T-helper 17 cell (primary cell): ENCODE measurements at regions not wholly inside any gene's neighbourhood (a gene's known extent, or its start where the extent isn't known, plus 50 kb on each side); places are given as distances from the start of the nearest gene placed in this dataset.

Experiments used
- ATAC-seq: fragments of 150-1000 bp; cut with Tn5 transposase; 2 replicates; pipeline ENCODE4 v1.10.0; 2021; ENCODE audit warnings: mild to moderate bottlenecking, moderate library complexity
- DNase-seq, 3 donors: peaks; one replicate each; pipeline versions ENCODE4 v3.0.0 to v3.0.0-alpha.2; 2020 to 2021
- H3K9me3 ChIP-seq: one replicate; pipeline ENCODE4 v1.7.0; 2013; ENCODE audit warnings: low read length, mild to moderate bottlenecking; ENCODE audit not compliant: control insufficient read depth, poor library complexity, severe bottlenecking
- H3K27ac Mint-ChIP-seq: one replicate; pipeline ENCODE4 v1.8.0; 2022; ENCODE audit warnings: mild to moderate bottlenecking, moderate library complexity, mixed read lengths
- H3K27me3 Mint-ChIP-seq: one replicate; pipeline ENCODE4 v1.8.0; 2022; ENCODE audit warnings: mixed read lengths
- H3K36me3 Mint-ChIP-seq: one replicate; pipeline ENCODE4 v1.8.0; 2022; ENCODE audit warnings: low read depth, mixed read lengths
- H3K4me1 Mint-ChIP-seq: one replicate; pipeline ENCODE4 v1.8.0; 2022; ENCODE audit warnings: mild to moderate bottlenecking, mixed read lengths
- H3K4me3 Mint-ChIP-seq: one replicate; pipeline ENCODE4 v1.8.0; 2022; ENCODE audit warnings: mild to moderate bottlenecking, moderate library complexity, mixed read lengths

DNA sequence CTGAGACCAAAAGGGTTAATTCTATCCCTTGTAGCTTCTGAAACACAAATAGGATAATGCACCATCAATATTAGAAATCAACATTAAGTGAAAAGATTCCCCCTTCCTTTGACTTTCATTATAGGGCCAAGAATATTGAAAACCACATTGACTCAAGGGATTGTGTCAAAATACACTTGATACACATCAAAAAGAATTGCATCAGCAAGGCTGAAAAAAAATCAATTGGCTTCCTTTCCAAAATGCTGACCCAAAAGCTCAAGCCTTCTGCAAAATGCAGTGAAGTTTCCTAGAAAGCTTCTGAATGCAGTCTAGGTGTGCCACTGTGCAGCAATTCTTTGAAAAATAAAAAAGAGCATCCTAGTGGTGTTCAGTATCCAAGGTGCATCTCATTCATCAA is 674.4 kb downstream of the TOX3 start:
- H3K27ac Mint-ChIP-seq, result no peak overlapping the region
- H3K36me3 Mint-ChIP-seq, result no peaks in the 10 kb centered on the region
- no peaks in the 10 kb centered on the region for H3K9me3 ChIP-seq
- DNase-seq (no peak), ATAC-seq (no peak)
- no peaks in the 10 kb centered on the region for H3K27me3 Mint-ChIP-seq
- H3K4me1 Mint-ChIP-seq, result no peaks in the 10 kb centered on the region
- no peak overlapping the region for H3K4me3 Mint-ChIP-seq

DNA sequence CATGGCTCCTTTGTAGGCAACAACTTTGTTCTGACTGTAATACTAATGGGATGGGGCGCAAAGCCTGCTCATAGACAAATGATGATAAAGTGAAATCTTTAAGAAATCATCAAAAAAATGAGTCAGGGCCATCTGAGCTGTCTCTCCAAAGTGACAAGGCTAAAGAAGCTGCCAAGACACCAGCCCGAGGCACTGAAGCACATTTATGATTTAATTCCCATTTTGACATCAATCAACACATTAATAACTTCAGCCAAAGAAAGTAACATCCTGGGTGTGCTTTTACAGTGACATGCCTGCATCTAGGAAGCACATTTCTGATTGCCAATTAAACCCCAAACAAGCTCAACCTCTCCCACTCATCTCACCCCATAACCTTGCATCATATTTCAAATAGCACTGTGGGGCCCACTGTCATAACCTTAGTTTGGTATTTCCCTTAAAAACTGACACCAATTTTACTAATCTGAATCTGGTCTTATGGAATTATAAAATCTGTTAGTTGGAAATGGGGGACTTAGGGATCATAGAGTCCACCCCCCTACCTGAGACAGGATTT is 676.6 kb downstream of the TOX3 start:
- DNase-seq, result no peak
- H3K4me3 Mint-ChIP-seq, result no peak overlapping the region
- H3K36me3 Mint-ChIP-seq, result no peaks in the 10 kb centered on the region
- no peak for ATAC-seq
- no peaks in the 10 kb centered on the region for H3K27me3 Mint-ChIP-seq
- no peaks in the 10 kb centered on the region for H3K9me3 ChIP-seq
- no peak overlapping the region for H3K27ac Mint-ChIP-seq
- H3K4me1 Mint-ChIP-seq, result no peaks in the 10 kb centered on the region

DNA sequence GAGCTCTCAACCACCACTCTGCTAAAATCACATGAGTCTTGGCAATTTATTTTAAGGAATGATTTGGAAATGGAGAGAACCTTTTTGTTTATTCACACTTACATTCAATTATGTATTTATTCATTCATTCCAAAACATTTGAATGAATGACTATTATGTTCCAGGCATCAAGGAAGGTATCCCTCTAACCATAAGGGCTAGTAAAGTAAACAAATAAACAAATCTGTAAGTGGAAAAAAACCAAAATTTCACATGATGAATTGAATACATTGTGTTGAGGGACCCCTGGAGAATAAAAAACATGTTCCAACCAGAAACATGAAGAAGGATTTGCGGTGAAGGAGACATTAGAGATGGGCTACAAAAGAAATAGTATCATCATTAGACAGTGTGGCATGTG is 677.8 kb downstream of the TOX3 start:
- no peak for ATAC-seq
- DNase-seq, result no peak
- Mint-ChIP-seq H3K36me3 (no peaks in the 10 kb centered on the region), H3K27ac (no peak overlapping the region), H3K4me1 (no peaks in the 10 kb centered on the region), H3K27me3 (no peaks in the 10 kb centered on the region), H3K4me3 (no peak overlapping the region)
- no peaks in the 10 kb centered on the region for H3K9me3 ChIP-seq

DNA sequence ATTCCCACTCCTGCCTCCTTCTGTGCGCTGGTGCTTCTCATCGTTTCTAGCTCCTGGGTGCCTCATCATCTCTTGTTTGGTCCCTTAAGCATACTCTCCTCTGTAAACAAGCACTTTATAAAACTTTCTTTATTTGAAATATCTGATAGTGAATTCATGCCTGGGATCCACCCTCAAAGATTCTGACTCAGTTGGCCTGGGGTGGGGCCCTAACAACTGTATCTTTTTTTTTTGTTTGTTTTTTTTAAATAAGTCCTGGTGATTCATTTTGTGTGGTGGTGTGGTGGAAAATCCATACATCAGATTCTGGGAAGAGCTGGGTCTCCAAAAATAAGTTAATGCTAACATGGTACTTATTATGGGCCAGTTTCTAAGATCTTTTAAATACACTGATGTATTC is 678.3 kb downstream of the TOX3 start:
- no peaks in the 10 kb centered on the region for H3K4me1 Mint-ChIP-seq
- ATAC-seq, result no peak

GRCh38 chr16:51867386-51868065 is 679.4 kb downstream of the TOX3 start:
- Mint-ChIP-seq H3K4me3 (no peak overlapping the region), H3K4me1 (no peaks in the 10 kb centered on the region), H3K27me3 (no peaks in the 10 kb centered on the region), H3K27ac (no peak overlapping the region), H3K36me3 (no peaks in the 10 kb centered on the region)
- no peaks in the 10 kb centered on the region for H3K9me3 ChIP-seq
- no peak for DNase-seq
- no peak for ATAC-seq

More for the DNA sequence above, 678.3 kb downstream of the TOX3 start:
- Mint-ChIP-seq H3K27me3 (no peaks in the 10 kb centered on the region), H3K36me3 (no peaks in the 10 kb centered on the region), H3K27ac (no peak overlapping the region), H3K4me3 (no peak overlapping the region)
- no peaks in the 10 kb centered on the region for H3K9me3 ChIP-seq
- no peak for DNase-seq

GRCh38 chr16:51864575-51864974 is 682.4 kb downstream of the TOX3 start:
- Mint-ChIP-seq H3K36me3 (no peaks in the 10 kb centered on the region), H3K27me3 (no peaks in the 10 kb centered on the region), H3K4me1 (no peaks in the 10 kb centered on the region), H3K27ac (no peak overlapping the region), H3K4me3 (no peak overlapping the region)
- H3K9me3 ChIP-seq, result no peaks in the 10 kb centered on the region
- DNase-seq, result no peak
- no peak for ATAC-seq

- H3K9me3 ChIP-seq, result no peaks in the 10 kb centered on the region
- H3K4me1 Mint-ChIP-seq, result no peaks in the 10 kb centered on the region
- H3K27me3 Mint-ChIP-seq, result no peaks in the 10 kb centered on the region
- no peak overlapping the region for H3K4me3 Mint-ChIP-seq
- ATAC-seq, result no peak
- no peaks in the 10 kb centered on the region for H3K36me3 Mint-ChIP-seq
- no peak for DNase-seq
- H3K27ac Mint-ChIP-seq, result no peak overlapping the region
Measured at GRCh38 chr16:51854401-51854951, 692.5 kb downstream of the TOX3 start.

GRCh38 chr16:51853586-51853985 is 693.4 kb downstream of the TOX3 start:
- DNase-seq, result no peak
- Mint-ChIP-seq H3K4me1 (no peaks in the 10 kb centered on the region), H3K4me3 (no peak overlapping the region), H3K27ac (no peak overlapping the region), H3K27me3 (no peaks in the 10 kb centered on the region), H3K36me3 (no peaks in the 10 kb centered on the region)
- no peaks in the 10 kb centered on the region for H3K9me3 ChIP-seq
- ATAC-seq, result no peak

DNA sequence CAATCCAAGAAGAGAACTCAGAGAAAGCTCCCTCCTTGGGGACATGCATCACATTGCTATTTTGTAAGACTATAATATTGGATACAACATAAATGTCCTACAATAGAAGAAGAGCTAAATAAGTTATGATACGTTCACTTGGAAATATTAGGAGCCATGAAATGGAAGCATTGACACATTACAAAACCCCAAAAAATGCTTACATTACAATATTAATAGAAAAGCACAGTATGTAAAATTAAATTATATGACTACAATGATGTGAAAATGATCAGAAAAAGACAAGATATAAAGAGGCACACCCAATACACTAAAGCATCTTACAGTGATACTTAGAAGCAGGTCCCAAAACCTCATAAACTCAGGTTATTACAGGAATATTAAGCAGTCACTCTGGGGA is 694.1 kb downstream of the TOX3 start:
- Mint-ChIP-seq H3K27me3 (no peaks in the 10 kb centered on the region), H3K36me3 (no peaks in the 10 kb centered on the region), H3K4me3 (no peak overlapping the region), H3K4me1 (no peaks in the 10 kb centered on the region), H3K27ac (no peak overlapping the region)
- ATAC-seq, result no peak
- DNase-seq, result no peak
- H3K9me3 ChIP-seq, result no peaks in the 10 kb centered on the region

DNA sequence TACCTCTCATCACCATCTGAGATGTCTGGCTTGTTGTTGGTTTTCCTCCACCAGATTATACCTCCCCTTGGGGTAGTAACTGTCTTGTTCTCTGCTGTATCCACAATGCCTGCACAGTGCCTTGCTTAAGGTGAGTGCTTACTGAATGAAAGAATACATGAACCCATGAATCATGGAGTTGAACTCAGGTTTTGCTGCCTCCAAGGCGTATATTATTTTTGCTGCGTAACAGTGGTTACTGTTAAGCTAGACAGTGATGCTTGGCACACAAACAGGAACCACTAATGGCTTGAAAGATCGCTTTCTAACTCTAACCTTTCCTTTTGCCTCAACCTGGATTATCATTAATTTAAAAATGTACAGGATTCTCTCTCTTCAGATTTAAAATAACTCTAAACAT is 695.8 kb downstream of the TOX3 start:
- Mint-ChIP-seq H3K27ac (no peak overlapping the region), H3K4me3 (no peak overlapping the region), H3K4me1 (no peaks in the 10 kb centered on the region), H3K36me3 (no peaks in the 10 kb centered on the region), H3K27me3 (no peaks in the 10 kb centered on the region)
- no peaks in the 10 kb centered on the region for H3K9me3 ChIP-seq
- ATAC-seq (no peak), DNase-seq (no peak)

DNA sequence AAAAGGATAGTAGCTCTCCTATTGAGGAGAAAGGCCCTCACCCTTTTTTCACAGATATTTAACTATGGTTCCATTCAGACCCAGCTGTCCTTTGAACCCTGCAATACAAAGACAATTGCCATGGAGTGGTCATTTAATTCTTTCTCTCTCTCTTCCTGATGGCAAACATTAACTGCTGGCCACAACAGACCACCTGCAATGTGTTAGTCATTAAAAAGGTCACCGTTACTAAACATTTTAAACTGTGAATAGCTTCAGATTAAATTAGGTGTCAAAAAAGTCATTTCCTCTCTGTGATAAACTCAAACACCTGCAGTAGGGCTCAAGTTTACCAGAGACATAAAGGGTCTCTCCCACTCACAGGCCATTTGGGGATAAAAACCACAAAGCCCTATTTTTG is 697.2 kb downstream of the TOX3 start:
- no peaks in the 10 kb centered on the region for H3K36me3 Mint-ChIP-seq
- no peak for ATAC-seq

DNA sequence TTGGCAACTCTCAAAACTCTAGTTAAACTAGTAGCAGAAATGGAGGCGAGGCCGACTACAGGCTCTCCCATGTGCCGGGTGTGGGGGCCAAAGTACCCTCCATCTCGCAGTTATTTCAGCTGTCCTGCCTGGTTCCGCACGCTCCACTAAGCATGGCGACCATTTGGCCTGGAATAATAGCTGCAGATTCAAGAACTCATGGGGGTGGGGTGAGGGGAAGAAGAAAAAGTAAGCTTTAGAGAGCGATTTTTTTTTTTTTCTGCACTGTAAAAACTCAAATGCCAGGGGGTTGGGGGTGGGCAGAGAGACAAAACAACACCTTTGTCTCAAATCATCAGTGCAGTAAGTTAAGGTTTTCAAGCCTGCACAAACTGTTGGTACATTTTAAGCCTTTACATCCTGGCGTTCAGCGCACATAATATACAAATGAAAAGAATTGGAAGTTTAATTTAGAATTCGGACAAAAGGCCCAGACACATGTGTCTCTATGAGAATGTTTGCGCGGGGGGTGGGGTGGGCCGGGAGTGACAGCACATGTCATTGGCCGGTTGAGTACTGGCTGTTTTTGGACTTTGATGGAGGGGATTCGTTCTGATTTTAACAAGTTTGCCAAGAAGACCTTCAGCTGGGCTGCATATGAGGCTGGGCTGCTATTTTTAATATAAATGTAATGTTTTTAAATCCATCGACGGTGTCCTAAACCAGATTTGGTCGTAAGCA is 694.7 kb upstream of the SALL1 start:
- Mint-ChIP-seq H3K27ac (no peak overlapping the region), H3K4me1 (no peaks in the 10 kb centered on the region), H3K27me3 (no peaks in the 10 kb centered on the region), H3K4me3 (no peak overlapping the region), H3K36me3 (no peaks in the 10 kb centered on the region)
- no peak for ATAC-seq
- DNase-seq, result no peak
- no peaks in the 10 kb centered on the region for H3K9me3 ChIP-seq

More for the DNA sequence above, 697.2 kb downstream of the TOX3 start:
- no peak overlapping the region for H3K4me3 Mint-ChIP-seq
- no peaks in the 10 kb centered on the region for H3K9me3 ChIP-seq
- H3K4me1 Mint-ChIP-seq, result no peaks in the 10 kb centered on the region
- no peak for DNase-seq
- H3K27ac Mint-ChIP-seq, result no peak overlapping the region
- no peaks in the 10 kb centered on the region for H3K27me3 Mint-ChIP-seq

DNA sequence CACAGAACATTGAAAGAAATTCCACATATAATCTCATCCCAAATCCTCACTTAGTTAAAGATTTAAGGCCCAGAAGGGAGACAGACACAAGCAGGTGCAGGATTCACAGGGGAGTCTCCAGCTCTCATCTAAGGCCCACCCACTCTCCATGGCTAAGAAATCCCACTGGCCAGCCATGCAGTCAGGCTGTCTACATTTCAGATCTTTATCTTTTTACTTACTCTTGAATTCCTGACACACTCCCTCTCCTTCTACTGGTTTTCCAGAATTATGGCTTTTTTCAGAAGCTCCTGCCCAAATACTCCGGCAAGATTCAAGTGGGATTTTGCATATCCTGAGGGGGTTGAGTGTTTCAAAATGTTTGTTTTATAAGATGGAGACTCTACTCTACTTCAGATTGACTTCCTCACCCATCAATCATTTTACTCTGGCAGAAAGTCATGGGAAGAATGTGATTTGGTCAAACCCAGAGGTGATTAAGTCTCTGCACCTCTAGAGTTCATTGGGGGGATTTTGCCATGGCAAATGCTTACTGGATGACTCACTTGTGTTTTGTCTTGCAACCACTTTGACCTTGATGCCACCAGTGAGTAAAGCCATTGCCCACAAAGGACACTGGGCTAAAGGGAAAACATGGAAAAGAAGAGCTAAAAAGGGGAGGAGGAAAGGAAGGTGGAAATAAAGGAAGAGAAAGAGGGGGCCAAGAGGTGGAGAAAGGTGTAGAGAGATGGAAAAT is 688.8 kb upstream of the SALL1 start:
- no peaks in the 10 kb centered on the region for H3K4me1 Mint-ChIP-seq
- H3K4me3 Mint-ChIP-seq, result no peak overlapping the region
- no peak overlapping the region for H3K27ac Mint-ChIP-seq
- H3K27me3 Mint-ChIP-seq, result no peaks in the 10 kb centered on the region
- H3K9me3 ChIP-seq, result no peaks in the 10 kb centered on the region
- H3K36me3 Mint-ChIP-seq, result no peaks in the 10 kb centered on the region
- ATAC-seq (no peak), DNase-seq (no peak)
